CD14-positive monocyte (primary cell): ENCODE measurements at regions not wholly inside any gene's neighbourhood (a gene's known extent, or its start where the extent isn't known, plus 50 kb on each side); places are given as distances from the start of the nearest gene placed in this dataset.

Source experiments
- DNase-seq, 3 donors: peaks; one replicate each; pipeline ENCODE4 v3.0.0-alpha.2; 2011 to 2022
- H2AFZ ChIP-seq: 2 replicates; pipeline ENCODE4 v1.6.0; 2012; ENCODE audit warnings: mild to moderate bottlenecking, low read depth, low read length, inconsistent platforms; ENCODE audit not compliant: insufficient read depth, poor library complexity, severe bottlenecking
- H3K27ac ChIP-seq, 2 donors: 1 replicate in 1 of 2; 2 replicates in 1 of 2; pipeline ENCODE4 v1.5.1; 2012 to 2013; ENCODE audit warnings: low read length in 2 of 2, control low read depth in 1 of 2, inconsistent platforms in 1 of 2, low read depth in 1 of 2, mild to moderate bottlenecking in 1 of 2
- H3K27me3 ChIP-seq, 2 donors: one replicate each; pipeline versions ENCODE4 v1.6.0 to v1.6.1; 2011 to 2013; ENCODE audit warnings: low read length in 2 of 2; ENCODE audit not compliant: control insufficient read depth in 2 of 2, insufficient read depth in 2 of 2
- H3K36me3 ChIP-seq, 2 donors: replicated peaks in 1 of 2; 1 replicate in 1 of 2; 2 replicates in 1 of 2; pipeline versions ENCODE4 v1.5.1 to v1.6.1; 2012 to 2013; ENCODE audit warnings: low read length in 2 of 2, control low read depth in 1 of 2, inconsistent platforms in 1 of 2, mild to moderate bottlenecking in 1 of 2; ENCODE audit not compliant: insufficient read depth in 2 of 2, control insufficient read depth in 1 of 2
- H3K4me1 ChIP-seq, 2 donors: 1 replicate in 1 of 2; 2 replicates in 1 of 2; pipeline versions ENCODE4 v1.5.1 to v1.6.1; 2012 to 2013; ENCODE audit warnings: low read length in 2 of 2, control low read depth in 1 of 2, inconsistent platforms in 1 of 2, mild to moderate bottlenecking in 1 of 2, moderate library complexity in 1 of 2; ENCODE audit not compliant: insufficient read depth in 2 of 2, control insufficient read depth in 1 of 2
- H3K4me2 ChIP-seq: replicated peaks from 2 replicates; pipeline ENCODE3; 2012; ENCODE audit warnings: low read length, moderate library complexity, mild to moderate bottlenecking; ENCODE audit not compliant: poor library complexity, severe bottlenecking; ENCODE audit errors: extremely low read depth
- H3K4me3 ChIP-seq, 3 experiments: fragments of 200-600 bp in 1 of 3; sonication (generic) in 1 of 3; replicated peaks in 1 of 3; 1 replicate in 2 of 3; 2 replicates in 1 of 3; pipeline ENCODE4 v1.5.1; 2011 to 2013; ENCODE audit warnings: low read length in 3 of 3, mild to moderate bottlenecking in 3 of 3, control low read depth in 2 of 3, low read depth in 2 of 3, inconsistent platforms in 1 of 3, moderate library complexity in 1 of 3
- H3K79me2 ChIP-seq: 2 replicates; pipeline ENCODE4 v1.6.0; 2012; ENCODE audit warnings: mild to moderate bottlenecking, control low read depth, inconsistent platforms, low read length, moderate library complexity; ENCODE audit not compliant: insufficient read depth
- H3K9ac ChIP-seq: 2 replicates; pipeline ENCODE4 v1.6.0; 2017; ENCODE audit warnings: low read length, mild to moderate bottlenecking; ENCODE audit not compliant: insufficient read depth, poor library complexity, severe bottlenecking
- H3K9me3 ChIP-seq, 2 donors: replicated peaks in 1 of 2; 1 replicate in 1 of 2; 2 replicates in 1 of 2; pipeline versions ENCODE4 v1.5.1 to v1.6.1; 2012 to 2013; ENCODE audit warnings: low read length in 2 of 2, control low read depth in 1 of 2; ENCODE audit not compliant: control insufficient read depth in 1 of 2, insufficient read depth in 1 of 2
- H4K20me1 ChIP-seq: 2 replicates; pipeline ENCODE4 v1.6.0; 2012; ENCODE audit warnings: mild to moderate bottlenecking, low read length, control low read depth, moderate library complexity; ENCODE audit not compliant: insufficient read depth
- H3K27ac Mint-ChIP-seq, 7 donors: one replicate each; pipeline ENCODE4 v1.8.0; 2020; ENCODE audit warnings: mild to moderate bottlenecking in 7 of 7, mixed read lengths in 7 of 7, moderate library complexity in 6 of 7, inconsistent platforms in 2 of 7
- H3K27me3 Mint-ChIP-seq, 3 donors: one replicate each; pipeline ENCODE4 v1.8.0; 2021 to 2022; ENCODE audit warnings: low read depth in 3 of 3, mild to moderate bottlenecking in 3 of 3, mixed read lengths in 3 of 3, moderate library complexity in 3 of 3, inconsistent platforms in 1 of 3
- H3K36me3 Mint-ChIP-seq, 2 donors: one replicate each; pipeline ENCODE4 v1.8.0; 2020; ENCODE audit warnings: mixed read lengths in 2 of 2, inconsistent platforms in 1 of 2, mild to moderate bottlenecking in 1 of 2
- H3K4me1 Mint-ChIP-seq: one replicate; pipeline ENCODE4 v1.8.0; 2020; ENCODE audit warnings: mild to moderate bottlenecking, mixed read lengths
- H3K4me3 Mint-ChIP-seq, 2 donors: one replicate each; pipeline ENCODE4 v1.8.0; 2020; ENCODE audit warnings: mild to moderate bottlenecking in 2 of 2, mixed read lengths in 2 of 2, moderate library complexity in 1 of 2
- H3K9me3 Mint-ChIP-seq, 7 donors: one replicate each; pipeline ENCODE4 v1.8.0; 2020 to 2022; ENCODE audit warnings: mixed read lengths in 7 of 7, mild to moderate bottlenecking in 6 of 7, moderate library complexity in 6 of 7, inconsistent platforms in 2 of 7
- CTCF ChIP-seq: fragments of 200-600 bp; IDR thresholded peaks from one replicate; pipeline ENCODE4 v1.8.0; 2022; ENCODE audit warnings: antibody characterized with exemption, mild to moderate bottlenecking
- WGBS: methylation state at CpG from one replicate; pipeline ENCODE4 v1.1.5; 2013; ENCODE audit warnings: missing lambda C conversion rate; ENCODE audit not compliant: insufficient coverage; 5-methylcytosine and 5-hydroxymethylcytosine counted together
- intact Hi-C, 2 donors: fragments of 100-400 bp; cut with micrococcal nuclease; formaldehyde crosslinking; loops; one replicate each; pipeline versions ENCODE4 v1.15.0 to v1.15.1; 2023

GRCh38 chr9:87147839-87148238, 200.5 kb upstream of the GAS1 start:
- no peak for DNase-seq
- H3K4me3 Mint-ChIP-seq = peak overlapping the region in 1 of 2 donors; percentile 88
- H3K36me3 Mint-ChIP-seq = no peaks in the 10 kb centered on the region
- H3K79me2 ChIP-seq = no peaks in the 10 kb centered on the region
- intact Hi-C loops = no loop called here
- H3K27ac ChIP-seq = no peak overlapping the region
- TF ChIP-seq CTCF = no peak
- H3K9ac ChIP-seq = no peak overlapping the region
- peaks cover 22 to 42% (median 24%) of the 10 kb centered on the region in 3 donors for H3K27me3 Mint-ChIP-seq
- peaks cover 3 to 6% of the 10 kb centered on the region in 2 donors for H3K4me1 ChIP-seq
- no peak overlapping the region for H2AFZ ChIP-seq
- peaks cover 7% of the 10 kb centered on the region for H3K4me1 Mint-ChIP-seq
- H3K4me2 ChIP-seq = peak overlapping the region; percentile 46
- peaks cover 4 to 6% of the 10 kb centered on the region in 2 donors for H3K9me3 ChIP-seq
- H3K36me3 ChIP-seq = no peaks in the 10 kb centered on the region
- H4K20me1 ChIP-seq = no peaks in the 10 kb centered on the region
- peaks cover 0 to 15% (median 2%) of the 10 kb centered on the region in 7 donors for H3K9me3 Mint-ChIP-seq
- 97% methylated on average over 7 of the region's 8 CpGs for WGBS
- no peak overlapping the region for H3K4me3 ChIP-seq
- no peak overlapping the region for H3K27ac Mint-ChIP-seq
- peaks cover 10 to 26% of the 10 kb centered on the region in 2 donors for H3K27me3 ChIP-seq

GRCh38 chr9:87148331-87149104, 201.2 kb upstream of the GAS1 start:
- peaks cover 22 to 42% (median 24%) of the 10 kb centered on the region in 3 donors for H3K27me3 Mint-ChIP-seq
- DNase-seq = peak in 1 of 3 donors; percentile 5
- H3K4me3 Mint-ChIP-seq = peak overlapping the region; percentile 67 to 88
- no peak for TF ChIP-seq CTCF
- H3K36me3 ChIP-seq = no peaks in the 10 kb centered on the region
- H3K27ac Mint-ChIP-seq = no peak overlapping the region
- H3K79me2 ChIP-seq = no peaks in the 10 kb centered on the region
- H3K4me1 ChIP-seq = peaks cover 3 to 6% of the 10 kb centered on the region in 2 donors
- 13% methylated on average over 41 of the region's 49 CpGs for WGBS
- no peak overlapping the region for H3K27ac ChIP-seq
- peaks cover 10 to 26% of the 10 kb centered on the region in 2 donors for H3K27me3 ChIP-seq
- H3K4me2 ChIP-seq = peak overlapping the region; percentile 46
- no peaks in the 10 kb centered on the region for H3K36me3 Mint-ChIP-seq
- H3K4me3 ChIP-seq = no peak overlapping the region
- H3K9ac ChIP-seq = no peak overlapping the region
- peaks cover 0 to 15% (median 2%) of the 10 kb centered on the region in 7 donors for H3K9me3 Mint-ChIP-seq
- peaks cover 7% of the 10 kb centered on the region for H3K4me1 Mint-ChIP-seq
- H3K9me3 ChIP-seq = peaks cover 4 to 6% of the 10 kb centered on the region in 2 donors
- intact Hi-C loops = no loop called here
- H4K20me1 ChIP-seq = no peaks in the 10 kb centered on the region
- peak overlapping the region; percentile 43 for H2AFZ ChIP-seq
